NCI-H748 (cell line): ENCODE measurements at regions not wholly inside any gene's neighbourhood (a gene's known extent, or its start where the extent isn't known, plus 50 kb on each side); places are given as distances from the start of the nearest gene placed in this dataset.

Experiments
- DNase-seq: peaks from one replicate; lab custom pipeline; 2025; ENCODE audit not compliant: unreplicated experiment; lab: John Stamatoyannopoulos, UW

- no peak for DNase-seq
These were observed 212.9 kb upstream of the CMC1 start for GRCh38 chr3:28028554-28028953.

- no peak for DNase-seq
These were observed 208.2 kb upstream of the CMC1 start for GRCh38 chr3:28033059-28033784.

GRCh38 chr3:28036599-28037575 is 204.5 kb upstream of the CMC1 start:
- DNase-seq, result no peak

- no peak for DNase-seq
These were observed 202.2 kb upstream of the CMC1 start for GRCh38 chr3:28039234-28039633.

- DNase-seq, result peak; percentile 12
These were observed 201.6 kb upstream of the CMC1 start for GRCh38 chr3:28039829-28040228.

GRCh38 chr3:28042095-28042635 is 199.3 kb upstream of the CMC1 start:
- no peak for DNase-seq

- DNase-seq, result no peak
These were observed 198.7 kb upstream of the CMC1 start for GRCh38 chr3:28042707-28043106.

- no peak for DNase-seq
These were observed 191.3 kb upstream of the CMC1 start for GRCh38 chr3:28050120-28050519.

GRCh38 chr3:28050885-28051284 is 190.5 kb upstream of the CMC1 start:
- DNase-seq, result peak; percentile 36

- no peak for DNase-seq
These were observed 187.7 kb upstream of the CMC1 start for GRCh38 chr3:28053759-28054158.

GRCh38 chr3:28056806-28057205 is 184.6 kb upstream of the CMC1 start:
- DNase-seq, result no peak

- DNase-seq, result no peak
These were observed 183.9 kb upstream of the CMC1 start for GRCh38 chr3:28057539-28057938.

GRCh38 chr3:28059199-28059598 is 182.2 kb upstream of the CMC1 start:
- peak; percentile 33 for DNase-seq

GRCh38 chr3:28066020-28066419 is 175.4 kb upstream of the CMC1 start:
- DNase-seq, result no peak

- DNase-seq, result no peak
These were observed 174.4 kb upstream of the CMC1 start for GRCh38 chr3:28067014-28067413.

- DNase-seq, result no peak
These were observed 173.1 kb upstream of the CMC1 start for GRCh38 chr3:28068342-28068741.

GRCh38 chr3:28069438-28069837 is 172.0 kb upstream of the CMC1 start:
- DNase-seq, result no peak

- DNase-seq, result no peak
These were observed 165.2 kb upstream of the CMC1 start for GRCh38 chr3:28076246-28076645.

GRCh38 chr3:28077572-28077971 is 163.8 kb upstream of the CMC1 start:
- no peak for DNase-seq

GRCh38 chr3:28078536-28078935 is 162.9 kb upstream of the CMC1 start:
- DNase-seq, result no peak

- no peak for DNase-seq
These were observed 160.7 kb upstream of the CMC1 start for GRCh38 chr3:28080716-28081115.

GRCh38 chr3:28081533-28081947 is 159.9 kb upstream of the CMC1 start:
- DNase-seq, result no peak
